GM19351 (cell line): ENCODE measurements at regions not wholly inside any gene's neighbourhood (a gene's known extent, or its start where the extent isn't known, plus 50 kb on each side); places are given as distances from the start of the nearest gene placed in this dataset.
"Not testable (repeated sequence)": the region's sequence is repeated elsewhere in the genome, so short reads cannot be mapped to it uniquely, and the experiment has no call there.

Source experiments
- ATAC-seq: cut with Tn5 transposase; IDR thresholded peaks from one replicate; pipeline ENCODE4 v1.9.1; 2021; ENCODE audit warnings: mild to moderate bottlenecking, moderate library complexity; ENCODE audit not compliant: unreplicated experiment

GRCh38 chrX:46034868-46035267, 510.4 kb downstream of the ZNF674 start:
- ATAC-seq, result no peak

GRCh38 chrX:46029777-46030176, 515.4 kb downstream of the ZNF674 start:
- ATAC-seq, result no peak

- ATAC-seq, result no peak
These were observed 528.9 kb downstream of the ZNF674 start for GRCh38 chrX:46016296-46016695.

- ATAC-seq, result no peak
These were observed 529.6 kb downstream of the ZNF674 start for GRCh38 chrX:46015653-46016052.

GRCh38 chrX:45992402-45993123, 552.7 kb downstream of the ZNF674 start:
- ATAC-seq, result no peak

- ATAC-seq, result no peak
These were observed 558.2 kb downstream of the ZNF674 start for GRCh38 chrX:45986971-45987370.

GRCh38 chrX:45986081-45986480, 559.1 kb downstream of the ZNF674 start:
- no peak for ATAC-seq

GRCh38 chrX:45982958-45983727, 562.1 kb downstream of the ZNF674 start:
- not testable (repeated sequence) for ATAC-seq

GRCh38 chrX:45980726-45981125, 564.5 kb downstream of the ZNF674 start:
- ATAC-seq, result no peak

- ATAC-seq, result no peak
These were observed 569.6 kb downstream of the ZNF674 start for GRCh38 chrX:45975633-45976032.

- no peak for ATAC-seq
These were observed 572.6 kb downstream of the ZNF674 start for GRCh38 chrX:45972636-45973035.

- no peak for ATAC-seq
These were observed 585.7 kb downstream of the ZNF674 start for GRCh38 chrX:45959567-45959966.

- no peak for ATAC-seq
These were observed 588.9 kb downstream of the ZNF674 start for GRCh38 chrX:45956191-45956870.

GRCh38 chrX:45955661-45956060, 589.6 kb downstream of the ZNF674 start:
- no peak for ATAC-seq

GRCh38 chrX:45954026-45954425, 591.2 kb downstream of the ZNF674 start:
- ATAC-seq, result no peak

- ATAC-seq, result no peak
These were observed 593.2 kb downstream of the ZNF674 start for GRCh38 chrX:45952030-45952429.

GRCh38 chrX:45935408-45935807, 609.8 kb downstream of the ZNF674 start:
- no peak for ATAC-seq

GRCh38 chrX:45912316-45912715, 632.9 kb downstream of the ZNF674 start:
- no peak for ATAC-seq

- ATAC-seq, result no peak
These were observed 637.4 kb downstream of the ZNF674 start for GRCh38 chrX:45907786-45908185.

- ATAC-seq, result no peak
These were observed 641.4 kb downstream of the ZNF674 start for GRCh38 chrX:45903781-45904201.

- no peak for ATAC-seq
These were observed 644.2 kb downstream of the ZNF674 start for GRCh38 chrX:45900766-45901615.
